Thyroid gland (tissue), 4 donors: ENCODE measurements at regions not wholly inside any gene's neighbourhood (a gene's known extent, or its start where the extent isn't known, plus 50 kb on each side); places are given as distances from the start of the nearest gene placed in this dataset.

ENCODE experiments used
- DNase-seq, 2 donors: peaks; one replicate each; pipeline ENCODE4 v3.0.0-alpha.2; 2019
- H3K27ac ChIP-seq, 3 donors: fragments of 200-600 bp; sonication (generic); 1 replicate in 2 of 3; 2 replicates in 1 of 3; pipeline ENCODE4 v1.5.1; 2016 to 2019; ENCODE audit warnings: mild to moderate bottlenecking in 1 of 3, moderate library complexity in 1 of 3
- H3K27me3 ChIP-seq: fragments of 200-600 bp; sonication (generic); one replicate; pipeline ENCODE4 v1.5.1; 2019
- H3K36me3 ChIP-seq, 2 donors: fragments of 200-600 bp; sonication (generic); one replicate each; pipeline ENCODE4 v1.5.1; 2016 to 2019
- H3K4me1 ChIP-seq, 2 donors: fragments of 200-600 bp; sonication (generic); one replicate each; pipeline ENCODE4 v1.5.1; 2017 to 2019
- H3K4me3 ChIP-seq, 3 donors: fragments of 200-600 bp; sonication (generic); replicated peaks in 1 of 3; 1 replicate in 2 of 3; 2 replicates in 1 of 3; pipeline ENCODE4 v1.5.1; 2016; ENCODE audit warnings: mild to moderate bottlenecking in 1 of 3
- H3K9me3 ChIP-seq: fragments of 200-600 bp; sonication (generic); one replicate; pipeline ENCODE4 v1.5.1; 2017
- POLR2A ChIP-seq, 2 donors: fragments of 450-650 bp; IDR thresholded peaks; one replicate each; pipeline ENCODE4 v1.6.1; 2017; ENCODE audit warnings: antibody characterized with exemption in 2 of 2, mild to moderate bottlenecking in 2 of 2, moderate library complexity in 1 of 2
- WGBS, 2 donors: methylation state at CpG; one replicate each; pipeline ENCODE4 v1.1.5; 2017; 5-methylcytosine and 5-hydroxymethylcytosine counted together
- intact Hi-C: fragments of 100-400 bp; cut with DNase I; formaldehyde crosslinking; loops from one replicate; pipeline ENCODE4 v1.15.1; 2023
- TF ChIP-seq, protein P1 (sequence below), 6 experiments: fragments of 200-600 bp in 3 of 6; fragments of 450-650 bp in 3 of 6; sonication (generic) in 3 of 6; IDR thresholded peaks; one replicate each; pipeline ENCODE4 v1.5.1; 2016 to 2019; ENCODE audit warnings: antibody characterized with exemption in 6 of 6, mild to moderate bottlenecking in 2 of 6, inconsistent platforms in 1 of 6, moderate library complexity in 1 of 6

DNA sequence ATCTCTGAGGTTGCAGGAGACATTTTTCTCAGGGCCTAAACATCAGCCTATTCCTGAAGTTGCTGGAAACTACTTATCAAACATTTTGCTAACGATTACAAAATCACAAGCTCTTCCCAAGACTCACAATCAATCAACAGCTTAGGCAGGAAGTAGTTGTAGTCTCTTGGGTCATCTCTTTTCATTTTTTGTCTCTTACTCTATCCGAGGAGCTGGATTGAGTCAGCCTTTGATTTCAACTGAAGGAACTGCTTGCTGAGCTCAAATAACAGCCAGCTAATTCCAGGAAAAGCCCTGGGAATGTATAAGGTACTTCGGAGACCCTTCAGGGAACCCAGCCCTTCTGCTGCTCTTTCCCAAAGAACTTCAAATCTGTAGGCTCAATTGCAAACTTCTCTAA lies 398.9 kb downstream of the PLK2 start:
- H3K9me3 ChIP-seq: no peaks in the 10 kb centered on the region
- intact Hi-C loops: no loop called here
- H3K4me3 ChIP-seq: no peak overlapping the region
- 54 to 59% methylated on average over 3 of the region's 3 CpGs for WGBS, 2 donors
- no peak overlapping the region for H3K27ac ChIP-seq
- no peak for DNase-seq
- no peaks in the 10 kb centered on the region for H3K4me1 ChIP-seq
- H3K27me3 ChIP-seq: no peaks in the 10 kb centered on the region
- H3K36me3 ChIP-seq: no peaks in the 10 kb centered on the region
- no peak for TF ChIP-seq POLR2A (IDR thresholded peaks at IDR 0.05)
- TF ChIP-seq, protein P1, sequence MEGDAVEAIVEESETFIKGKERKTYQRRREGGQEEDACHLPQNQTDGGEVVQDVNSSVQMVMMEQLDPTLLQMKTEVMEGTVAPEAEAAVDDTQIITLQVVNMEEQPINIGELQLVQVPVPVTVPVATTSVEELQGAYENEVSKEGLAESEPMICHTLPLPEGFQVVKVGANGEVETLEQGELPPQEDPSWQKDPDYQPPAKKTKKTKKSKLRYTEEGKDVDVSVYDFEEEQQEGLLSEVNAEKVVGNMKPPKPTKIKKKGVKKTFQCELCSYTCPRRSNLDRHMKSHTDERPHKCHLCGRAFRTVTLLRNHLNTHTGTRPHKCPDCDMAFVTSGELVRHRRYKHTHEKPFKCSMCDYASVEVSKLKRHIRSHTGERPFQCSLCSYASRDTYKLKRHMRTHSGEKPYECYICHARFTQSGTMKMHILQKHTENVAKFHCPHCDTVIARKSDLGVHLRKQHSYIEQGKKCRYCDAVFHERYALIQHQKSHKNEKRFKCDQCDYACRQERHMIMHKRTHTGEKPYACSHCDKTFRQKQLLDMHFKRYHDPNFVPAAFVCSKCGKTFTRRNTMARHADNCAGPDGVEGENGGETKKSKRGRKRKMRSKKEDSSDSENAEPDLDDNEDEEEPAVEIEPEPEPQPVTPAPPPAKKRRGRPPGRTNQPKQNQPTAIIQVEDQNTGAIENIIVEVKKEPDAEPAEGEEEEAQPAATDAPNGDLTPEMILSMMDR (IDR thresholded peaks at IDR 0.05): no peak

DNA sequence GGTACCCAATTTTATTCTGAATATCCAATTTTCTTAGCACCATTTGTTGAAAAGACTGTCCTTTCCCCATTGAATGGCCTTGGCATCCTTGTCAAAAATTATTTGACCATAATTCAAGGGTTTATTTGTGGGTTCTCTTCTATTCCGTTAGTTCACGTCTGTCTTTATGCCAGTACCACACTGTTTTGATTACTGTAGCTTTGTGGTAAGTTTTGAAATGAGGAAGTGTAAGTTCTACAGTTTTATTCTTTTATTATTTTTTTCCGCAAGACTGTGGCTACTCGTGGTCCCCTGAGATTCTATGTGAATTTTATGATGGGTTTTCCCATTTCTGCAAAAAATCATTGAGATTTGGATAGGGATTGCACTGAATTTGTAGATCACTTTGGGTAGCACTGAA lies 402.6 kb downstream of the PLK2 start:
- Histone ChIP-seq H3K4me1 (no peaks in the 10 kb centered on the region), H3K36me3 (no peaks in the 10 kb centered on the region), H3K27ac (no peak overlapping the region), H3K9me3 (no peaks in the 10 kb centered on the region), H3K27me3 (no peaks in the 10 kb centered on the region), H3K4me3 (no peak overlapping the region)
- intact Hi-C loops: no loop called here
- TF ChIP-seq, protein P1 (IDR thresholded peaks at IDR 0.05): no peak
- no peak for DNase-seq
- WGBS, 2 donors: 79 to 95% methylated on average over 4 of the region's 4 CpGs

DNA sequence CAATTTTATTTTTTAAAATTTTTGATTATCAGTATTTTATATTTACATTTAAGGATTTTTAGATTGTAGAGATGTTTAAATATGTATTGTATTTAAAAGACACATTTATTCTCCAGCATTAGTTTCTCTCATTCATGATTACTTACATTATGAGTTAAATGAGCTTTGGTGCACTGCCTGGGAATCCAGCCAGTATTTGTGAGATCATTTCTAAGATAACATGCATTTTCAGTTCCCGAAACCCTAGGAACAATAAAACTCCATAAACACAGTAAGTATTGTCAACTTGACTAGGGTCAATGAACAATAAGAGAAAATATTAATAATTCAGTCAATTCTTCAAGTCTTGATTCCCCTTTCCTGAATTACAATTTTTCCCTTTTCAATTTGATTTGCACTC lies 403.3 kb downstream of the PLK2 start:
- H3K4me3 ChIP-seq: no peak overlapping the region
- no peaks in the 10 kb centered on the region for H3K36me3 ChIP-seq
- no peak overlapping the region for H3K27ac ChIP-seq
- TF ChIP-seq, protein P1 (IDR thresholded peaks at IDR 0.05): no peak
- no peak for TF ChIP-seq POLR2A (IDR thresholded peaks at IDR 0.05)
- no peak for DNase-seq
- 28 to 39% methylated on average over 1 of the region's 1 CpG for WGBS, 2 donors
- H3K27me3 ChIP-seq: no peaks in the 10 kb centered on the region
- intact Hi-C loops: no loop called here
- H3K4me1 ChIP-seq: no peaks in the 10 kb centered on the region
- H3K9me3 ChIP-seq: no peaks in the 10 kb centered on the region

DNA sequence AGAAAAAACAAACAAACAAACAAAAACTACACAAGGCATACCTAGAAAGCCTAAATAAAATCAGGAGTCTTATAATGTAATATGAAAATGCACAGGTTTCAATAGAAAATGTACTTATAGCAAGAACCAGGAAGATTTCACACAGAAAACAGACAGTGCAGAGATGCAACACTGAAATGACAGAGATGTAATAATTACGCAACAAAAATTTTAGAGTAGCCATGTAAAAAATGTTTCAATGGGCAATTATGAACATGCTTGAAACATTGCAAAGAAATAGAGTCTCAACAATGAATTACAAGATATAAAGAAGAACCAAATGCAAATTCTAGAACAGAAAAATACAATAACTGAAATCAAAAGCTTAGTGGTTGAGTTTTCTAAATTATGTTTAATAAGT lies 405.9 kb downstream of the PLK2 start:
- Histone ChIP-seq H3K27me3 (no peaks in the 10 kb centered on the region), H3K27ac (no peak overlapping the region), H3K9me3 (no peaks in the 10 kb centered on the region), H3K4me3 (no peak overlapping the region), H3K36me3 (no peaks in the 10 kb centered on the region), H3K4me1 (no peaks in the 10 kb centered on the region)
- intact Hi-C loops: no loop called here
- WGBS, 2 donors: 97 to 98% methylated on average over 1 of the region's 1 CpG
- DNase-seq: no peak
- no peak for TF ChIP-seq POLR2A (IDR thresholded peaks at IDR 0.05)
- TF ChIP-seq, protein P1 (IDR thresholded peaks at IDR 0.05): no peak

DNA sequence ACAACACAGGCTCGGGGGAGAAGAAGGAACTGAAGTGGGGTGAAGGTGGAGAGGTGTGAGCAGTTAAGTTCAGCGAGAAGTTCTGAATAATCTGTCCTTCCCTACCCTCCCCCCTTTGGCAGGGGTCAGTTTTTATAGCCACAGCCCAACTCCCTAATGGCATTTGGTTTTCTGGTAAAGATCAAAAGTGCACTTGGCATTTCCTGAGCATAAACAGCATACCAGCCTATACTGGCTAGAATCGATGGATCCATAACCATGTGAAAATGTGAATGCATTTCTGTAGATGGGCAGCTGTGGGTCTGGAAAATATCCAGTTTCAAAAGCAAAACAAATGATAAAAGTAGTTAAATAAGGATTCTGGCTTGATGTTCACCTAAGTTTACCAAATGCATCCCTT lies 410.9 kb downstream of the PLK2 start:
- Histone ChIP-seq H3K4me3 (no peak overlapping the region), H3K27ac (no peak overlapping the region), H3K4me1 (no peaks in the 10 kb centered on the region), H3K27me3 (no peaks in the 10 kb centered on the region), H3K36me3 (no peaks in the 10 kb centered on the region), H3K9me3 (no peaks in the 10 kb centered on the region)
- 66 to 75% methylated on average over 3 of the region's 3 CpGs for WGBS, 2 donors
- no peak for TF ChIP-seq POLR2A (IDR thresholded peaks at IDR 0.05)
- TF ChIP-seq, protein P1 (IDR thresholded peaks at IDR 0.05): no peak
- intact Hi-C loops: no loop called here
- no peak for DNase-seq
